Small intestine (tissue), 7 donors: ENCODE measurements at regions not wholly inside any gene's neighbourhood (a gene's known extent, or its start where the extent isn't known, plus 50 kb on each side); places are given as distances from the start of the nearest gene placed in this dataset.

Experiments used
- DNase-seq, 2 donors: peaks; one replicate each; pipeline versions ENCODE4 v3.0.0 to v3.0.0-alpha.2; 2013
- FAIRE-seq: peaks from 2 replicates; lab custom pipeline; 2012; peaks lifted over from hg19 to GRCh38; lab: Jason Lieb, UNC
- H3K27ac ChIP-seq, 3 donors: one replicate each; pipeline ENCODE4 v1.5.1; 2013; ENCODE audit warnings: low read length in 2 of 3, mild to moderate bottlenecking in 2 of 3, control low read depth in 1 of 3, inconsistent platforms in 1 of 3, low read depth in 1 of 3, moderate library complexity in 1 of 3
- H3K27me3 ChIP-seq, 3 donors: one replicate each; pipeline ENCODE4 v1.6.1; 2013; ENCODE audit warnings: low read length in 3 of 3, inconsistent platforms in 1 of 3; ENCODE audit not compliant: control insufficient read depth in 3 of 3, insufficient read depth in 3 of 3
- H3K36me3 ChIP-seq, 3 donors: one replicate each; pipeline ENCODE4 v1.6.1; 2013; ENCODE audit warnings: low read length in 3 of 3, inconsistent platforms in 1 of 3, low read depth in 1 of 3, mild to moderate bottlenecking in 1 of 3, moderate library complexity in 1 of 3; ENCODE audit not compliant: control insufficient read depth in 3 of 3, insufficient read depth in 2 of 3
- H3K4me1 ChIP-seq, 3 donors: one replicate each; pipeline ENCODE4 v1.6.1; 2013; ENCODE audit warnings: low read length in 2 of 3, inconsistent platforms in 1 of 3, low read depth in 1 of 3, mild to moderate bottlenecking in 1 of 3, moderate library complexity in 1 of 3; ENCODE audit not compliant: control insufficient read depth in 3 of 3, insufficient read depth in 2 of 3
- H3K4me3 ChIP-seq, 3 donors: one replicate each; pipeline ENCODE4 v1.5.1; 2013; ENCODE audit warnings: low read length in 3 of 3, control low read depth in 1 of 3, inconsistent platforms in 1 of 3, low read depth in 1 of 3, mild to moderate bottlenecking in 1 of 3, moderate library complexity in 1 of 3
- H3K9me3 ChIP-seq, 2 donors: one replicate each; pipeline ENCODE4 v1.6.1; 2013; ENCODE audit warnings: low read depth in 1 of 2, low read length in 1 of 2; ENCODE audit not compliant: control insufficient read depth in 2 of 2, insufficient read depth in 1 of 2
- WGBS, 3 donors: extraction: QIAGEN DNeasy Blood & Tissue Kit; methylation state at CpG; one replicate each; pipeline ENCODE4 v1.1.7; 2013; 5-methylcytosine and 5-hydroxymethylcytosine counted together
- donor health status: healthy with polysubstance abuse.
- donor health status: control.
- donor health status: control.
- donor health status: Bipolar disorder and iron deficiency.
- donor health status: healthy.

DNA sequence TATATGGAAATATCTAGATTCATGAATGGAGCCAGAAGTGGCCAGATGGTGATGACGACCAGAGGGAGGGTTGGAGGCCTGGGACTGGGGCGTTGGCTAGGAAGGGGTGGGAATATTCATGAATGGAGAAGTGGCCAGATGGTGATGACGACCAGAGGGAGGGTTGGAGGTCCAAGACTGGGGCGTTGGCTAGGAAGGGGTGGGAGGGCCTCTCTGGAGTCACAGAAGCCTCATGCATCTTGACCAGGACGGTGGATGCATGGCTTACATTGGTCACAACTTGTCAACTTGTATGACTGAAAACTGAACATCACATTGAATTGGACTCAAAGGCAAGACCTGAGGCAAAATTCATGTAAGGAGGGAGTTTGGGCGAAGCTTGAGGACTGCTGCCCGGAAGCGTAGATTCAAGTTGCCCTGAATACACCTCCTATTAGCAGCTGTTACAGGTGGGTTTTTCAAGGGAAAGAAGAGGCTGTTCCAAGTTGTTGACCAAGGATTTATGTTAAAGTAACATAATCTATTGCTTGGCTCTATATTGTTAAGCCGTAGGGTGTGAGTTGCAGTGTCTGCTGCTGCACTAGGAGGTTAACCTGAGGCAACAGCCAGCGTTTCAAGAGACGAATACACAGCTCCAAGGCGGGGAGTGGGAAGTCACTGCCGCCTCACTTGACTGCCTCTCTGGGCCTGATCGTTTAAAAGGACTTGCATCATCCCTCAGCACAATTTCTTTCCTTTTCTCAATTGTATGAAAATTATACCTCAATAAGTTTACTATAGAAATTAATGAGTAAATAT, 55.1 kb upstream of the FAM20C start:
- no peaks in the 10 kb centered on the region for H3K9me3 ChIP-seq
- no peak for FAIRE-seq
- H3K27me3 ChIP-seq: no peaks in the 10 kb centered on the region
- H3K27ac ChIP-seq: no peak overlapping the region
- 77 to 83% (median 81%) methylated on average over 14 of the region's 14 CpGs for WGBS, 3 donors
- peaks cover 0 to 20% (median 3%) of the 10 kb centered on the region in 3 donors for H3K4me1 ChIP-seq
- no peak for DNase-seq
- no peaks in the 10 kb centered on the region for H3K36me3 ChIP-seq
- H3K4me3 ChIP-seq: no peak overlapping the region

GRCh38 chr7:139131-139530, 53.2 kb upstream of the FAM20C start:
- Histone ChIP-seq H3K4me1 (peaks cover 0 to 25% (median 3%) of the 10 kb centered on the region in 3 donors), H3K27ac (no peak overlapping the region), H3K36me3 (no peaks in the 10 kb centered on the region), H3K27me3 (no peaks in the 10 kb centered on the region), H3K9me3 (no peaks in the 10 kb centered on the region), H3K4me3 (no peak overlapping the region)
- no peak for FAIRE-seq
- DNase-seq: no peak
- WGBS, 3 donors: 71 to 80% (median 75%) methylated on average over 6 of the region's 6 CpGs

GRCh38 chr7:139561-140243, 52.7 kb upstream of the FAM20C start:
- 87 to 92% (median 88%) methylated on average over 19 to 22 of the region's 22 CpGs for WGBS, 3 donors
- H3K9me3 ChIP-seq: no peaks in the 10 kb centered on the region
- FAIRE-seq: no peak
- H3K4me3 ChIP-seq: no peak overlapping the region
- H3K27ac ChIP-seq: no peak overlapping the region
- DNase-seq: no peak
- H3K27me3 ChIP-seq: no peaks in the 10 kb centered on the region
- H3K36me3 ChIP-seq: peaks cover 0 to 3% (median 0%) of the 10 kb centered on the region in 3 donors
- H3K4me1 ChIP-seq: peaks cover 0 to 22% (median 3%) of the 10 kb centered on the region in 3 donors

GRCh38 chr7:140996-141395, 51.4 kb upstream of the FAM20C start:
- Histone ChIP-seq H3K4me1 (peaks cover 0 to 15% (median 3%) of the 10 kb centered on the region in 3 donors), H3K27ac (no peak overlapping the region), H3K36me3 (peaks cover 0 to 3% (median 0%) of the 10 kb centered on the region in 3 donors), H3K9me3 (no peaks in the 10 kb centered on the region), H3K4me3 (no peak overlapping the region), H3K27me3 (no peaks in the 10 kb centered on the region)
- no peak for DNase-seq
- 80 to 86% (median 84%) methylated on average over 6 of the region's 6 CpGs for WGBS, 3 donors
- no peak for FAIRE-seq

GRCh38 chr7:142248-142941, 50.0 kb upstream of the FAM20C start:
- FAIRE-seq: no peak
- Histone ChIP-seq H3K4me1 (peaks cover 0 to 15% (median 3%) of the 10 kb centered on the region in 3 donors), H3K27ac (peak overlapping the region in 2 of 3 donors; percentile 61 to 71)

More at GRCh38 chr7:142248-142941, 50.0 kb upstream of the FAM20C start:
- Histone ChIP-seq H3K4me3 (no peak overlapping the region), H3K36me3 (peaks cover 0 to 3% (median 0%) of the 10 kb centered on the region in 3 donors), H3K27me3 (no peaks in the 10 kb centered on the region), H3K9me3 (no peaks in the 10 kb centered on the region)
- peak; percentile 89 to 93 for DNase-seq
- 16 to 48% (median 41%) methylated on average over 12 of the region's 12 CpGs for WGBS, 3 donors
